SK-N-SH (cell line): ENCODE measurements at regions not wholly inside any gene's neighbourhood (a gene's known extent, or its start where the extent isn't known, plus 50 kb on each side); places are given as distances from the start of the nearest gene placed in this dataset.

Source experiments
- CTCF ChIA-PET: fragments of 300-600, 350-600 bp; formaldehyde crosslinking; extraction: SDS; loops from one replicate; lab custom pipeline; 2021; lab: Yijun Ruan, JAX
- POLR2A ChIA-PET: fragments of 350-600 bp; sonication (Branson Sonifier 250); formaldehyde crosslinking; extraction: SDS; loops from one replicate; lab custom pipeline; 2020; ENCODE audit warnings: antibody characterized with exemption, inconsistent platforms; lab: Yijun Ruan, JAX
- DNase-seq: peaks from one replicate; pipeline ENCODE4 v3.0.0; 2012
- H2AFZ ChIP-seq: fragments of 200-600 bp; sonication (generic); 2 replicates; pipeline ENCODE4 v1.8.1; 2016; ENCODE audit warnings: antibody characterized with exemption, mild to moderate bottlenecking, low read depth
- H3F3A ChIP-seq: fragments of 200-600 bp; sonication (generic); replicated peaks from 2 replicates; pipeline ENCODE3; 2016; ENCODE audit warnings: antibody characterized with exemption, mild to moderate bottlenecking; ENCODE audit not compliant: insufficient read depth
- H3K27ac ChIP-seq, 2 experiments: fragments of 200-500 bp in 1 of 2; fragments of 200-600 bp in 1 of 2; sonication (Bioruptor generic) in 1 of 2; sonication (generic), shearing (Covaris generic) in 1 of 2; 2 replicates each; pipeline versions ENCODE4 v1.5.1 to v1.6.1; 2014 to 2016; ENCODE audit warnings: low read depth in 2 of 2, inconsistent platforms in 1 of 2, low read length in 1 of 2, mild to moderate bottlenecking in 1 of 2, mixed read lengths in 1 of 2
- H3K27me3 ChIP-seq: fragments of 200-600 bp; sonication (generic), shearing (Covaris generic); 2 replicates; pipeline ENCODE4 v1.6.1; 2016; ENCODE audit warnings: mixed run types; ENCODE audit not compliant: insufficient read depth
- H3K36me3 ChIP-seq, 2 experiments: fragments of 200-500 bp in 1 of 2; fragments of 200-600 bp in 1 of 2; sonication (Bioruptor generic) in 1 of 2; sonication (generic) in 1 of 2; replicated peaks in 1 of 2; 2 replicates each; pipeline versions ENCODE3 to v1.5.1; 2014 to 2016; ENCODE audit warnings: low read length in 1 of 2, mild to moderate bottlenecking in 1 of 2; ENCODE audit not compliant: insufficient read depth in 2 of 2, control insufficient read depth in 1 of 2
- H3K4me1 ChIP-seq, 2 experiments: fragments of 200-500 bp in 1 of 2; fragments of 200-600 bp in 1 of 2; sonication (Bioruptor generic) in 1 of 2; sonication (generic), shearing (Covaris generic) in 1 of 2; 2 replicates each; pipeline versions ENCODE4 v1.5.1 to v1.6.1; 2014 to 2016; ENCODE audit warnings: low read depth in 1 of 2, low read length in 1 of 2, mixed run types in 1 of 2; ENCODE audit not compliant: insufficient read depth in 2 of 2, control insufficient read depth in 1 of 2
- H3K4me2 ChIP-seq: fragments of 200-600 bp; sonication (generic), shearing (Covaris generic); 2 replicates; pipeline ENCODE4 v1.6.1; 2017; ENCODE audit warnings: mixed run types
- H3K4me3 ChIP-seq, 2 experiments: fragments of 200-500 bp in 1 of 2; fragments of 200-600 bp in 1 of 2; sonication (Bioruptor generic) in 1 of 2; sonication (generic), shearing (Covaris generic) in 1 of 2; 2 replicates each; pipeline versions ENCODE4 v1.5.1 to v1.8.1; 2014 to 2016; ENCODE audit warnings: low read depth in 2 of 2, inconsistent platforms in 1 of 2, low read length in 1 of 2, mild to moderate bottlenecking in 1 of 2, mixed read lengths in 1 of 2, moderate library complexity in 1 of 2
- H3K79me2 ChIP-seq: fragments of 200-600 bp; sonication (generic); 2 replicates; pipeline ENCODE4 v1.8.1; 2017; ENCODE audit warnings: mild to moderate bottlenecking; ENCODE audit not compliant: insufficient read depth
- H3K9ac ChIP-seq: fragments of 200-600 bp; sonication (generic); 2 replicates; pipeline ENCODE4 v1.6.1; 2017; ENCODE audit warnings: mixed run types
- H3K9me2 ChIP-seq: fragments of 200-600 bp; sonication (generic); 2 replicates; pipeline ENCODE4 v1.6.1; 2017; ENCODE audit warnings: mixed run types
- H3K9me3 ChIP-seq: fragments of 200-600 bp; sonication (generic); 2 replicates; pipeline ENCODE4 v1.6.1; 2017; ENCODE audit warnings: mixed run types, mild to moderate bottlenecking, moderate library complexity
- H4K20me1 ChIP-seq: fragments of 200-600 bp; sonication (generic); 2 replicates; pipeline ENCODE4 v1.6.1; 2017; ENCODE audit warnings: mild to moderate bottlenecking, mixed run types; ENCODE audit not compliant: insufficient read depth
- CHD2 ChIP-seq: fragments of 150-350 bp; IDR thresholded peaks from 2 replicates; pipeline ENCODE4 v1.6.1; 2018; ENCODE audit warnings: low read length; ENCODE audit not compliant: partially characterized antibody
- ELF1 ChIP-seq: IDR thresholded peaks from 2 replicates; pipeline ENCODE4 v1.4.0; 2012
- EP300 ChIP-seq, 2 experiments: IDR thresholded peaks; 2 replicates each; pipeline versions ENCODE4 v1.4.0 to v1.6.1; 2012; ENCODE audit warnings: borderline replicate concordance in 1 of 2, low read depth in 1 of 2, low read length in 1 of 2
- EZH2phosphoT487 ChIP-seq: fragments of 200-600 bp; sonication (generic); IDR thresholded peaks from 2 replicates; pipeline ENCODE4 v1.6.1; 2017; ENCODE audit warnings: low read depth, mixed run types, mild to moderate bottlenecking, antibody characterized with exemption, moderate library complexity, borderline replicate concordance
- FOXJ3 ChIP-seq: sonication (generic); formaldehyde crosslinking; IDR thresholded peaks from 2 replicates; pipeline ENCODE4 v1.5.1; 2020; ENCODE audit warnings: mild to moderate bottlenecking, missing genetic modification reagents
- JUND ChIP-seq: IDR thresholded peaks from 2 replicates; pipeline ENCODE4 v1.4.0; 2012
- NFIC ChIP-seq: IDR thresholded peaks from 2 replicates; pipeline ENCODE4 v1.4.0; 2012; ENCODE audit warnings: borderline replicate concordance
- NRF1 ChIP-seq: IDR thresholded peaks from 2 replicates; pipeline ENCODE4 v1.6.1; 2012; ENCODE audit warnings: low read depth, mild to moderate bottlenecking, low read length
- RCOR1 ChIP-seq: fragments of 150-350 bp; IDR thresholded peaks from 2 replicates; pipeline ENCODE4 v1.6.1; 2017; ENCODE audit warnings: antibody characterized with exemption, low read length
- RXRA ChIP-seq: IDR thresholded peaks from 2 replicates; pipeline ENCODE4 v1.4.0; 2012; ENCODE audit warnings: low read depth, mild to moderate bottlenecking, borderline replicate concordance
- SMC3 ChIP-seq: IDR thresholded peaks from 2 replicates; pipeline ENCODE4 v1.6.1; 2012; ENCODE audit warnings: low read depth, low read length, improper control_type of control experiment
- TAF1 ChIP-seq: IDR thresholded peaks from 2 replicates; pipeline ENCODE4 v1.6.1; 2012; ENCODE audit warnings: low read depth, mild to moderate bottlenecking, low read length, moderate library complexity, borderline replicate concordance
- TEAD4 ChIP-seq: IDR thresholded peaks from 2 replicates; pipeline ENCODE4 v1.4.0; 2012; ENCODE audit warnings: mild to moderate bottlenecking, borderline replicate concordance; ENCODE audit not compliant: insufficient read depth
- WGBS: methylation state at CpG from one replicate; pipeline ENCODE4 v1.1.6; 2017; ENCODE audit warnings: low lambda C conversion rate; 5-methylcytosine and 5-hydroxymethylcytosine counted together
- TF ChIP-seq, protein P1 (sequence below): fragments of 200-600 bp; sonication (generic); IDR thresholded peaks from 2 replicates; pipeline ENCODE4 v1.6.1; 2017; ENCODE audit warnings: antibody characterized with exemption, mild to moderate bottlenecking, moderate library complexity
- TF ChIP-seq, protein P2 (sequence below): IDR thresholded peaks from 2 replicates; pipeline ENCODE4 v1.6.1; 2012; ENCODE audit warnings: mild to moderate bottlenecking, low read depth, low read length, moderate library complexity
- TF ChIP-seq, protein P3 (sequence below): IDR thresholded peaks from 2 replicates; pipeline ENCODE4; 2012
- TF ChIP-seq, protein P4 (sequence below): fragments of 150-350 bp; IDR thresholded peaks from 2 replicates; pipeline ENCODE4 v1.6.1; 2016; ENCODE audit warnings: mild to moderate bottlenecking, low read depth, low read length

DNA sequence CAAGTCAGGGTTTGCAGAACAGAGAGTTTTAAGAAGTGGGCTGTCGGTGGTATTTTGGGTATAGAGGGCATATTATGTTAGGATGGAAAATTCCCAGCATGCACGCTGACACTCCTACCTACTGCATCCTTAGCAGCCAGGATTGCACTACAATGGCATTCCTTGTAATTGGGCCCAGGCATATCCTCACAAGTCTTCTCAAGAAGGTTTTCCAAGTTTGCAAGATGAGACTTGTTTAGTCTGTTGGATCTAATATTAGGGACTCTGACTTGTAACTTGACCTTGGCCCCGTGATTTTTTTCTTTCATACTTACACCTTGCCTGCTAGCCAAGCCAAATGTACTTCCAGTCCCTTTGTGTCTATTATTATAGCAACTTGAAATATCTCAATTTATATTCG lies 335.7 kb upstream of the HTR2A start:
- Histone ChIP-seq H3F3A (no peaks in the 10 kb centered on the region), H3K9me3 (peaks cover 16% of the 10 kb centered on the region; the same call in 1 of the 2 replicates), H3K79me2 (no peaks in the 10 kb centered on the region), H3K9ac (no peak overlapping the region), H3K4me1 (no peaks in the 10 kb centered on the region), H3K27me3 (no peaks in the 10 kb centered on the region), H4K20me1 (no peaks in the 10 kb centered on the region), H3K4me3 (no peak overlapping the region), H3K27ac (no peak overlapping the region), H3K4me2 (no peak overlapping the region), H3K9me2 (no peaks in the 10 kb centered on the region), H3K36me3 (peaks cover 0 to 4% of the 10 kb centered on the region in 2 experiments), H2AFZ (no peak overlapping the region)
- DNase-seq, result no peak
- 19% methylated on average over 4 of the region's 4 CpGs for WGBS
- TF ChIP-seq, protein P1, sequence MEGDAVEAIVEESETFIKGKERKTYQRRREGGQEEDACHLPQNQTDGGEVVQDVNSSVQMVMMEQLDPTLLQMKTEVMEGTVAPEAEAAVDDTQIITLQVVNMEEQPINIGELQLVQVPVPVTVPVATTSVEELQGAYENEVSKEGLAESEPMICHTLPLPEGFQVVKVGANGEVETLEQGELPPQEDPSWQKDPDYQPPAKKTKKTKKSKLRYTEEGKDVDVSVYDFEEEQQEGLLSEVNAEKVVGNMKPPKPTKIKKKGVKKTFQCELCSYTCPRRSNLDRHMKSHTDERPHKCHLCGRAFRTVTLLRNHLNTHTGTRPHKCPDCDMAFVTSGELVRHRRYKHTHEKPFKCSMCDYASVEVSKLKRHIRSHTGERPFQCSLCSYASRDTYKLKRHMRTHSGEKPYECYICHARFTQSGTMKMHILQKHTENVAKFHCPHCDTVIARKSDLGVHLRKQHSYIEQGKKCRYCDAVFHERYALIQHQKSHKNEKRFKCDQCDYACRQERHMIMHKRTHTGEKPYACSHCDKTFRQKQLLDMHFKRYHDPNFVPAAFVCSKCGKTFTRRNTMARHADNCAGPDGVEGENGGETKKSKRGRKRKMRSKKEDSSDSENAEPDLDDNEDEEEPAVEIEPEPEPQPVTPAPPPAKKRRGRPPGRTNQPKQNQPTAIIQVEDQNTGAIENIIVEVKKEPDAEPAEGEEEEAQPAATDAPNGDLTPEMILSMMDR, result no peak
- TF ChIP-seq TEAD4 (no peak), JUND (no peak), NRF1 (no peak), FOXJ3 (CRISPR knock-in tag) (no peak), RCOR1 (no peak), NFIC (no peak), SMC3 (no peak), TAF1 (no peak), ELF1 (no peak), EP300 (IDR thresholded peaks at IDR 0.05; ENCODE audit: borderline replicate concordance in 1 of 2, low read depth in 1 of 2, low read length in 1 of 2) (no peak)
- TF ChIP-seq, protein P2, sequence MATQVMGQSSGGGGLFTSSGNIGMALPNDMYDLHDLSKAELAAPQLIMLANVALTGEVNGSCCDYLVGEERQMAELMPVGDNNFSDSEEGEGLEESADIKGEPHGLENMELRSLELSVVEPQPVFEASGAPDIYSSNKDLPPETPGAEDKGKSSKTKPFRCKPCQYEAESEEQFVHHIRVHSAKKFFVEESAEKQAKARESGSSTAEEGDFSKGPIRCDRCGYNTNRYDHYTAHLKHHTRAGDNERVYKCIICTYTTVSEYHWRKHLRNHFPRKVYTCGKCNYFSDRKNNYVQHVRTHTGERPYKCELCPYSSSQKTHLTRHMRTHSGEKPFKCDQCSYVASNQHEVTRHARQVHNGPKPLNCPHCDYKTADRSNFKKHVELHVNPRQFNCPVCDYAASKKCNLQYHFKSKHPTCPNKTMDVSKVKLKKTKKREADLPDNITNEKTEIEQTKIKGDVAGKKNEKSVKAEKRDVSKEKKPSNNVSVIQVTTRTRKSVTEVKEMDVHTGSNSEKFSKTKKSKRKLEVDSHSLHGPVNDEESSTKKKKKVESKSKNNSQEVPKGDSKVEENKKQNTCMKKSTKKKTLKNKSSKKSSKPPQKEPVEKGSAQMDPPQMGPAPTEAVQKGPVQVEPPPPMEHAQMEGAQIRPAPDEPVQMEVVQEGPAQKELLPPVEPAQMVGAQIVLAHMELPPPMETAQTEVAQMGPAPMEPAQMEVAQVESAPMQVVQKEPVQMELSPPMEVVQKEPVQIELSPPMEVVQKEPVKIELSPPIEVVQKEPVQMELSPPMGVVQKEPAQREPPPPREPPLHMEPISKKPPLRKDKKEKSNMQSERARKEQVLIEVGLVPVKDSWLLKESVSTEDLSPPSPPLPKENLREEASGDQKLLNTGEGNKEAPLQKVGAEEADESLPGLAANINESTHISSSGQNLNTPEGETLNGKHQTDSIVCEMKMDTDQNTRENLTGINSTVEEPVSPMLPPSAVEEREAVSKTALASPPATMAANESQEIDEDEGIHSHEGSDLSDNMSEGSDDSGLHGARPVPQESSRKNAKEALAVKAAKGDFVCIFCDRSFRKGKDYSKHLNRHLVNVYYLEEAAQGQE, result no peak
- ChIA-PET POLR2A (no interaction called here), CTCF (no interaction called here)

DNA sequence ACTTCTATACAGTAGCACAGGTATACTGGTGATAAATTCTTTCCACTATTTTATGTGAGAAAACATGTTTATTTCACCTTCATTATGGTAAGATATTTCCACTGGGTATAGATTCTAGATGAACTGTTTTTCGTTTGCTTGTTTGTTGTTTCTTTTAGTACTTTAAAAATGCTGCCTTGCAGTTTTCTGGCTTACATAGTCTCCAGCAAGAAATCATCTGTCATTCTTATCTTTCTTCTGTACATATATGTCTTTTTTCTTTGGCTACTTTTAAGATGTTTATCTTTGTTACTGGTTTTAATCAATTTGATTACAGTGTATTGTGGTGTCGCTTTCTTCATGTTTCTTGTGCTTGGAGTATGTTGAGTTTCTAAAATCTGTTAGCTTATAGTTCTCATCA lies 333.3 kb upstream of the HTR2A start:
- H3K4me1 ChIP-seq, result no peaks in the 10 kb centered on the region
- no peaks in the 10 kb centered on the region for H3K27me3 ChIP-seq
- no peak overlapping the region for H3K9ac ChIP-seq
- H3K79me2 ChIP-seq, result no peaks in the 10 kb centered on the region
- no peak overlapping the region for H3K4me3 ChIP-seq
- H3K27ac ChIP-seq, result no peak overlapping the region
- TF ChIP-seq NRF1, result no peak
- TF ChIP-seq ELF1, result no peak
- TF ChIP-seq, protein P3, sequence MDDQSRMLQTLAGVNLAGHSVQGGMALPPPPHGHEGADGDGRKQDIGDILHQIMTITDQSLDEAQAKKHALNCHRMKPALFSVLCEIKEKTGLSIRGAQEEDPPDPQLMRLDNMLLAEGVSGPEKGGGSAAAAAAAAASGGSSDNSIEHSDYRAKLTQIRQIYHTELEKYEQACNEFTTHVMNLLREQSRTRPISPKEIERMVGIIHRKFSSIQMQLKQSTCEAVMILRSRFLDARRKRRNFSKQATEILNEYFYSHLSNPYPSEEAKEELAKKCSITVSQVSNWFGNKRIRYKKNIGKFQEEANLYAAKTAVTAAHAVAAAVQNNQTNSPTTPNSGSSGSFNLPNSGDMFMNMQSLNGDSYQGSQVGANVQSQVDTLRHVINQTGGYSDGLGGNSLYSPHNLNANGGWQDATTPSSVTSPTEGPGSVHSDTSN, result no peak
- no peak for TF ChIP-seq RXRA
- TF ChIP-seq, protein P4, sequence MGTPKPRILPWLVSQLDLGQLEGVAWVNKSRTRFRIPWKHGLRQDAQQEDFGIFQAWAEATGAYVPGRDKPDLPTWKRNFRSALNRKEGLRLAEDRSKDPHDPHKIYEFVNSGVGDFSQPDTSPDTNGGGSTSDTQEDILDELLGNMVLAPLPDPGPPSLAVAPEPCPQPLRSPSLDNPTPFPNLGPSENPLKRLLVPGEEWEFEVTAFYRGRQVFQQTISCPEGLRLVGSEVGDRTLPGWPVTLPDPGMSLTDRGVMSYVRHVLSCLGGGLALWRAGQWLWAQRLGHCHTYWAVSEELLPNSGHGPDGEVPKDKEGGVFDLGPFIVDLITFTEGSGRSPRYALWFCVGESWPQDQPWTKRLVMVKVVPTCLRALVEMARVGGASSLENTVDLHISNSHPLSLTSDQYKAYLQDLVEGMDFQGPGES, result no peak
- TF ChIP-seq NFIC, result no peak
- TF ChIP-seq, protein P1, result no peak
- no peak for TF ChIP-seq CHD2
- TF ChIP-seq EZH2phosphoT487, result no peak
- TF ChIP-seq, all 33 proteins: peak for 0
- Histone ChIP-seq H3F3A (no peaks in the 10 kb centered on the region), H3K36me3 (peaks cover 0 to 4% of the 10 kb centered on the region in 2 experiments), H3K9me2 (no peaks in the 10 kb centered on the region), H2AFZ (no peak overlapping the region), H3K9me3 (peaks cover 16% of the 10 kb centered on the region; the same call in 1 of the 2 replicates), H4K20me1 (no peaks in the 10 kb centered on the region), H3K4me2 (no peak overlapping the region)
- 23% methylated on average over 2 of the region's 2 CpGs for WGBS
- DNase-seq, result no peak
- ChIA-PET POLR2A (no interaction called here), CTCF (no interaction called here)
